DMS 273 treated with DMSO at 0.1 percent for 48 hours (cell line): ENCODE measurements at regions not wholly inside any gene's neighbourhood (a gene's known extent, or its start where the extent isn't known, plus 50 kb on each side); places are given as distances from the start of the nearest gene placed in this dataset.

Source experiments
- DNase-seq: peaks from one replicate; lab custom pipeline; 2025; lab: John Stamatoyannopoulos, UW

DNA sequence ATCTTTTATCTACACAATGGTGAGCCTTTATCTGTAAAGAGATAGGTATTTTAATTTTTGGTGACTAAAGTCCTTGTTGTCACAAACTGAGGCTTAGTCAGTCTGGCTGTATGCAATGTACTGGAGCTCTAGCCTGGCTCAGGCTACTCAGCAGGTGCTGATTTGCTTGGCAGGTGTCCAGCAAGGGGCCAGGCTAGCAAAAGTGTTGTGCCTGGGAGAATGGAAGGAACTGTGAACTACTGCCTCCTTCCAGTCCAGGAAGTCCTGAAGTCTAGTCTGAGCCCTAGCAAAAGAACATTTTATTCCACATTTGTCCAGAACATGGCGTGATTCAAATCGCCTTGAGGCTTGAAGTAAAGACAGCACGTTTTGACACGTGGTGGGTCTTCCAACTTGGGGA is 260.5 kb downstream of the CCDC85A start:
- DNase-seq, result no peak

DNA sequence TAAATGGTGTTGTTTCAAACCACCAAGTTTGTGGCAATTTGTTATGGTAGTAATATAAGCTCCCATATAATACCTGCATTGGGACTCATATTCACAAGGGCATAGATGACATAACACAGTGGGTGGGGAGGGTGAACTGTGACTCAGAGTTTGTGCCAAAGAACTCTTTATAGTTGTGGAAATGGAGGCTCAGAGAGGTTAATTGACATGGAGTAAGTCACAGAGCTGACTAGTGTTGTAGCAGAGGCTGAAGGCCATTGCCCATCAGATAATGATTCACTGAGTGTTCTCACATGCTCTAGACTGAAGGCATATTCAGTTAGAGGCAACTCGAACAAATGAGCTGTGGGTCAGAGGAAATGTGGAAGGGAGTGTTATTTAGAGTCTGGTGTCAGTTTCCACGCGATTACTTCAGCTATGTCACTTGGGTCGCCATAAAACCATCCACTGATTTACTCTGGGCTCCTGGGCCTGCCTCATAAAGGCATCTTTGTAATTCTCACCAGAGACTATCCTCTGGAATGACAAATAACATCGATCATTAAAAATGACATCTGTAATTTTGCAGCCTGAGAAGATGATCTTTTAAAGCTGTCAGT is 264.7 kb downstream of the CCDC85A start:
- no peak for DNase-seq

DNA sequence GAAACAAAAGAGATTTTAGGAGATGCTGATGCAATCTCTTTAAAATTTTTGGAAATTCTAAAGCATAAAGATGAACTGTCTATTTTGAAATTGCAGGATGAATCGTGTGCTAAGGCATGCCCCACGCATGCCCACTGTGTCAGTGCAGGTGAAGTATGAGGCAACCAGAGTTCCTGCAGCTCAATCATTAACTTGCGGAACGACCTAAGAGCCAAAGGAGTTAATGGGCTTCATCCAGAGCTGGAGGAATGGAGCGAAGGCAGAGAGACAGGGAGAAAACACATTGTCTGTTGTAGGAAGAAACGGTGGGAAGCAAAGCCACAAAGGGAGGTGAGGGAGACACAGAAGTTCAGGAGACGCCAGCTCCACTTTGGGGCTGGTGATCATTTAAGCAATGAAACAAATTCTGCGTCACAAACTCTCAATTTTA is 265.2 kb downstream of the CCDC85A start:
- DNase-seq, result no peak

DNA sequence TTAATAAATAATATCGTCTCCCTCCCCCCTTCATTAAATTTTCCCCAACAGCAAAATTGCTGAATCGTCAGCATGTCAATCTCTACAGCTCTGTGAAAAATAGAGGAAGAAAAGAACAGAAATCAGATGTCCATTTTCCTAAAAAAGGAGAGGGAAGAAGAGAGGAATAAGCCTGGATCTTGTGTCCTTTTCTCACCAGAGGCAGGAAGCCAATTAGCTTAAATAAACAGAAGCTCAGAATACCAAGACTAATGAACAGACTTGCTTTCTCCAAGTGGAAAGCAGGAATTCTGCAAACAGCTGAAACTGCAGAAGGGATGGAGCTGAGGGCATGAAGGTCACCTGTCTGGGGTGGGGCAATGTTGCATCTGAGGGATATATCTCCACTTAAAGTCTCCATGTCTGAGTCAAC is 265.7 kb downstream of the CCDC85A start:
- no peak for DNase-seq

DNA sequence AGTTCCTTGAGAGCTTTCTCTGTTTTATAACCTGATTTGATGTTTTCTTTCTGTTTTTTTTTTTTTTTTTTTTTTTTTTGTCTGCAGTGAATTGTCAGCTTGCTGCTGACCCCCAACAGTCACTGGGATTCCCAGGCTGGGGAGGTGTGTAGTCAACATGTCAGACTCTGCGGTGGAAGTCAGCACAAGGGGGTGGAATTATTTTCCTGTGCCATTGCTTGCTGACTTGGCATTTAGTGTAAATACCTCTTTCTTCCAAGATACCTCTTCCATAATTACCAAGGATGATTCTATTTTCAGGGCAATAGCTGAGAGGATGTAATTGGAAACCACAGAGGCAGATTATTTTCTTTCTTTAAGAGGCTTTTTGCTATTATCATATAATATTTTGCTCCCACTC is 266.3 kb downstream of the CCDC85A start:
- DNase-seq, result no peak

DNA sequence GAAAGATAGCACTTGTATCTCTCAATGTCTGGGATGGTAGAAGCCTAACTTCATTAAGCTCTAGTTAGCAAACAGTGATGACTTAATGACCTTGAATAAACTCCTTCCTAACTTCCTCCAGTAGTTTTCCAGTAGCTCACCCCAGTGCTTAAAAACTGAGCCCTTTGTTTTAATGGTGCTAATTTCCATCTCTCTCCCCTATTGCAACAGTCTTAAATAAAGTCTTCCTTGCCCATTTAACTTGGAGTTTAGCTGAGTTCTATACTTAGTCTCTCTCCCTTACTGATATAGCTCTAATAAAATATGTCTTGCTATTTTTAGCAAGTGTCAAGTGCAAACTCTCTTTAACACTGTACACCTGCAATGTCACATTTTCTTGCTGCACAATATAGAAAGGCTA is 267.0 kb downstream of the CCDC85A start:
- no peak for DNase-seq

DNA sequence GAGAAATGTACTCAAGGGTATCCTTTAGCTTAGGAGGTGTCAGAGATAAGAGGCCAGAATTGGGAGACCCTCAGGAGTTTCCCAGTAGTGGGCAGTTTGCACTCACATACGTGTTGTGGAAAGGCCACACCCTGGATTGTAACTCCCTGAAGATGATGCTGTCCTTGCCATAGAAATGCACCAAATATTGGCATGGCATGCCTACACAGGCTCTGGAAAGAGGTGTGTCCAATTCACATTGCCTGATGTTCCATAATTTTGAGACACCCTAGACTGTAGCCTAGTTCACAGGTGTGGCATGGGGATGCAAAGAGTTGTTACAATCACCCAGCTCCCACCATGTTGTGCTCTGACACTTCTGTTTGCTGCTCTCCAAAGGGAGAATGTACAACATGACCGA is 271.9 kb downstream of the CCDC85A start:
- DNase-seq, result no peak

DNA sequence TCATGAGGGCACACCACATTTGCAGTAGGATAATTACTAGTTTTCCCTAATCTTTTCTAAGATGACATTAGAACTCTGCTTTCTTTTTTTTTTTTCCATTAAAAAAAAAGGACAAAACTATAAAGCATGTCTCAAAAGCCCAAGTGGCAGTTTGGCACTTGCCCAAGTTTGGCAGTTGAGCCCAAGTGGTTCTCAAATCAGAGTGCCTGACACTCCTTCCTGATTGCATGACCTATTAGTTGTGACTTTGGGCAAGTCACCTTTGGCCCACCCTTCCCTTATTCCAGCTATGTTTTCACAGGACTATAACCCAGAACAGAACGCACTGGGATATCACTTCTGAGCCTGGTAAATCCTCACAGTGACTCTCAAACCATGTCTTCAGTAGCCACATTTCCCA is 273.0 kb downstream of the CCDC85A start:
- no peak for DNase-seq

DNA sequence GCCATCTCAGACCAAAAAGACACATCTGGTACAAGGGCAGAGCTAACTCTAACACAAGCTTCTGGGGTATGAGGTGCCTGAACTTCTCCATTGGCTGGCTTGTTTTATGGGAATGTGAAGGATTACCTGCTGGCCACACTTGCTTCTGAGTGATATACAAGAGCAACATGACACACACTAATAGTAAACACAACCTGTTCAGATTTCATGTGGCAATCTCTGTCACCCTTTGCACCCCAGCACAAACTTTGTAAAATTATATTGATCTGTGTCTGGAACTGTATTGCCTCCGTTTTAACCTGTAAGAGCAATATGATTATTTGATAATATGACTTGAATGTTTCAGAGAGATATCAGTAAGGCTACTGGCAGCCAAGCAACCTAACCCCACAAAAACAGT is 276.7 kb downstream of the CCDC85A start:
- DNase-seq, result no peak

DNA sequence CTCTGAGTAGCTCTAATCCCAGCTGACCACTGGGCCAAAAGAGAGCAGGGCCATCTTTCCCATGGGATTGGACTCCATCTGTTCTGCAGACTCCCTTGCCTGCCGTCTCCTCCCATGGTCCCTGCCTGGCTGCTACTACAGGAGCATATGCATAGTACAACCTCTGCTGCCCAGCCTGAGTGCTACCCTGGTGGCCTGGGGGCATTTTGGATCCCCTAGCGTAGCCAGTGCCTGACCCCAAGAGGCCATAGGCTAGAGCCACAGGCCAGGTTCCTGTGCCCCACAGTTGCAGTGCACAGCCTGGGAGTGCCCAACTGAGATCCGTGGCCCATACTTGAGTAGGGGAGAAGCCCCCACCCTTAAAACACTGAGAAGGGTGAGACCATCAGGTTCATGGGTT is 280.3 kb downstream of the CCDC85A start:
- DNase-seq, result no peak

DNA sequence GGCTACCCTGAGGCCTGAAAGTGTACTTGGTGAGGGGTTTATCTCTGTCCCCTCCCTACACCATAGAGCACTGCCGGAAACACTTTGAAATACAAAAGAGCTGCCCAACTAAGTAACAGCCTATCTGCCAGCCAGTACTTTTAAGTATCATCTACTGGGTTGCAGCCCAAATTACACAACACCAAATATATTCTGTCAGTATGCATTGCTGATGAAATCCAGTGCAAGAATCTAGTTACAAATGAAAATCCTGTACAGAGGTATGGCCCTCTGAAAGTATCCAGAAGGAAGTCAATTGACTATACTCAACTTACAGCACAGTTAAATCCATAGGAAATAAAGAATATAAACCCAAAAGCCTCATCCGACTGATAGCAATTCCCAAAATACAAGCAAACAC is 280.8 kb downstream of the CCDC85A start:
- no peak for DNase-seq

DNA sequence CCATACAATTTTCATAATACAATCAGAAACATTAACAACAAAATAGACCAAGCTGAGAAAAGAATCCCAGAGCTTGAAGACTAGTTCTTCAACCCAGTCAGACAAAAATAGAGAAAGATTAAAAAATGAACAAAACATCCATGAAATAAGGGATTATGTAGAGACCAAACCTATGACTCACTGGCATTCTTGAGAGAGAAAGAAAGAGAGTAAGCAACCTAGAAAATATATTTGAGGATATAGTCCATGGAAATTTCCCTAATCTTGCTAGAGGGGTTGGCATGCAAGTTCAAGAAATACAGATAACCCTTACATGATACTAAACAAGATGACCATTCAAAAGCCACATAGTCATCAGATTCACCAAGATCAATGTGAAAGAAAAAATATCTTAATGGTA is 281.7 kb downstream of the CCDC85A start:
- no peak for DNase-seq

DNA sequence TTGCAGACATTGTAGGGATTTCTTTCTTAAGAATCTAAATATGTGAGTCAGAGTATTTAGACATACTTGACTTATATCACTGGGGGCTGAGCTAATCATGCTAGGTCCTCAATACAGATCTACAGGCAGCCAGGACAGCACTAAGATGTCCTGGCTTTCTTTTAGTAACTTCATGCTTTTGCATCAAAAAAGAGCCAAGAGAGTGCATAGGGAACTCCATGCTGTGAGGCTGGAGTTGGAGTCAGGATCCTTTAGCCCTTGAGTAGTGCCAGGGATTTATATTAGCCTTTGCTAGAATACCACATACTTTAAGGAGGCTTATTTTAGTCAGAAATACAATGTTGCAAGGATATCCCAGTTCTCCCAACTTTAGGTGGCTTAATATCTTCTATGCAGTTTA is 289.7 kb downstream of the CCDC85A start:
- DNase-seq, result no peak

DNA sequence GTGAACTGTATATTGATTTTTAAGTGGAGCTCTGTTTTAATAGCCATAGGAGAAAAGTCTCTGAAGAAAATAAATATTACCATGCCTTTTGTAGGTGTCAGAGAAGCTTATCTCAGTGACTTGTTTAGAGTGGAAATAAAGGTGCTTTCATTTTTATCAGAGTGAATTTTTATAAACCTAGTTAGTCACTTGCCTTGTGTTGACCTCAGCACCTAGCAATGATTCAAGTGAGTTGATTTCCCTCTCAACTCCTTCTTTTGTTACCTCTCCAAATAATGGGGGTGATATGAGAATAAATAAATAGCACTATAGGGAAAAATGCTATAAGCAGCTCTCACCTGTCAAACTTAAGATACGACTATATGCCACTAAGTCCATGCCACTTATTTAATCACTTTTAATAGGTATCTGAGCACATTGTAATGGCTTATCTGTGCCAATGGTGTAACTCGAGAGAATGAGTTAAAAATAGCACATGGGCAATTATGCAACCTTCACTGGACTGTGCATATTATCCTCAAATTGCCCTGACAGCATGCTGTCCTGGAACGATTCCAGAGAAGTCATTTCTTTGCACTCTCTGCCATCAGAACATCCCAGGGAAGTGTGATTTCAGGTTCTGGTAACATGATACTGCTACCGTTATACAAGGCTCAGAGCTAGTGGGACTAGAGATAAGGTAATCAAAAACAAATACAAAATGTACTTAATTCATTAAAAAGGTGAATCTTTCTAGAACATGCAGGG is 290.8 kb downstream of the CCDC85A start:
- DNase-seq, result peak; percentile 94

DNA sequence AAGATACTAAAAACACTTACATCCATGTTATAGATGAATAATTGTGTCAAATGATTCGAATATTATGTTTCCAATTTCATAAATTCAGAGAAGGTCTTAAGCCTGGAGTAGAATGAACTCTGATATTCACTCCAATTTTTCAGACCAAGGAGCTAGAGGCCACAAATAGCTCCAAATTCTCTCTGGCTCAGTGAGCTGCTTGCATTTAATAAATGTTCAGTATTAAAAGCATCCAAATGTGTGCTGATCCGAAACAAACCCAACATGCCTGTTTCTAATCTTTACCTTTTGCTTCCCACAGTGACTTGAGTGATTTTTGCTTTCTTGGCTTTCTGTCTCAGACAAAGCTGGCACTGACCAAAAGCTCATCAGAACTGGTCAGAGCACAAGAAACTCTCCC is 291.4 kb downstream of the CCDC85A start:
- no peak for DNase-seq

DNA sequence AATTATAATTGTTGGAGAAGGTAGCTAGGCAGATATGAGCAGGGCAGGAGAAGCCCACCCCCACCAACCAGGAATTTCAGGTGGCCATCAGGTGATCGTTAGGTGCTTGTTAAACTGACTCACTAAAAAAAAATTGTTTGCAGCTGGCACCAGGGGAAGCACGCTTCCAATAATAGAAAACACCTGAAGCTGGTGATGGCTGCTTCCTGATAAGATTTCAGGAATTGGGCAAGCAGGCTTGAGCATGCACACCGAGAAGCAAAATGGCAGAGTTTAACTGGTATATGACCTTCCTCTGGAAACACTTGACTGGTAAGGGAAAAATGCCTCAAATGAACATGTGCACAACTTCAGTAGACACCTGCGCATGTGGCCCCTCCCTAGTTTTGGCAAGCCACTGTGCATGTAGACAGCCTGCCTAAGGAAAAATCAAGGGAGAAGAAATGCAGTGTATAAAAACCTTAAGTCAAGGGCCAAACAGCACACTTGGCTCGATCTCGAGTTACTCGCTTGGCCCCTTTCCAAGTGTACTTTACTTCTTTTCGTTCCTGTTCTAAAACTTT is 292.8 kb downstream of the CCDC85A start:
- no peak for DNase-seq

DNA sequence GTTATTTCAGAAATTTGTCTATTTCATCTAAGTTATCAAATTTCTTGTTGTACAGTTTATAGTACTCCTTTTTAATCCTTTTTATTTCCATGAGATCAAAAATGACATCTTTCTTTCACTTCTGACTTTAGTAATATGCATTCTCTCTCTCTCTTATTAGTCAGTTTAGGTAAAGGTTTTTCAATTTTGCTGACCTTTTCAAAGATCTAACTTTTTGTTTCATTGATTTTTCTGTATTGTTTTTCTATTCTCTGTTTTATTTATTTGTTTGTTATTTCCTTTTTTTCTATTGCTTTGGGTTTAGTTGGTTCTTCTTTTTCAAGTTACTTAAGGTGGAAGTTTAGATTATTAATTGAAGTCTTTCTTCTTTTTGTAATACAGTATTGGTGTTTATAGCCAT is 294.2 kb downstream of the CCDC85A start:
- DNase-seq, result no peak

DNA sequence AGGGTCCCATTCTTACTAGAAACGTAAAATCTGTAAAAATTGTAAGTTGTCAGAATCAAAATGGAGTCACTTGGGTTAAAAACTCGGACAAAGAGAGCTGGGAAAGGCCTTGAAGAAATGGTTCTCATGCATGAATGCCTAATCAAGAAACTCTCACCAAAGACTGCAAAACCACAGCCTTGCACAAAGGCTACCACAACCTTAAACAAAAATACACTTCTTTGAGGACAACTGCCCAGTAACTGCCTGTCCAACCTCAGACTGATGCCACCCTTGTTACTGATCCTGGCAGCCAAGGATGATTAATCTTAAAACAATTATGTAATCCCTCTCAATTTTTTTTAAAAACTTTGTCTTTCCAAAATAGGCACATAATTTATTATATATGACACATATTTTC is 299.3 kb downstream of the CCDC85A start:
- no peak for DNase-seq

DNA sequence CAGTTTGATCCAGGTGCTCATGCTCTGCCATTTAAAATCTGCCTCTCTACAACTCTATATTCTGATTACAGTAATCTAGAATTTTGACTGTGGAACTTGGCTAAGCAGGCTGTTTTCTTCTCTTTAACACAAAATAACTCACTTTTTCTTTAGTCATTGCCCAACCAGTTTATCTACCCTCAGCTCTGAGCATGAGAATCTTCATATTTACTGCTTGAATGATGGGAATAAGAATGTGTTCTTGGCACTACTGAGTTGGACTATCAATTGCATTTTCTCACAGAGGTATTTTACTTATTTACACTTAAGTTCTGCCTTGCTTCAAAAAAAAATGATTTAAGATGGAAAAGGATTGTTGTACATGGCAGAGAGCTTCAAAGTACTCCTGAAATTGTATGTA is 301.1 kb downstream of the CCDC85A start:
- DNase-seq, result no peak

DNA sequence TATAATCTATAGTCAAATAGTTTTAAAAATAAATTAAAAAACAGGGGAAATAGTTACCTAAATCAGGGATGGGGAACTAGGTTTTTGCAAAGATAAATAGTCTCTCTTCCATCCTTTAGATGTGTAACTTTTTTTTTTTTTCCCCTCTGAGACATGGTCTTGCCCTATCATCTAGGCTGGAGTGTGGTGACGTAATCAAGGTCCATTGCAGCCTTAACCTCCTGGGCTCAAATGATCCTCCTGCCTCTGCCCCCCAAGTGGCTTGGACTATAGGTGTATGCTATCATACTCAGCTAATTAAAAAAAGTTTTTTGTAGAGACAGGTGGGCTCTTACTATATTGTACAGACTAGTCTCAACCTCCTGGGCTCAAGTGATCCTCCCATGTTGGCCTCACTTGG is 316.5 kb downstream of the CCDC85A start:
- no peak for DNase-seq

DNA sequence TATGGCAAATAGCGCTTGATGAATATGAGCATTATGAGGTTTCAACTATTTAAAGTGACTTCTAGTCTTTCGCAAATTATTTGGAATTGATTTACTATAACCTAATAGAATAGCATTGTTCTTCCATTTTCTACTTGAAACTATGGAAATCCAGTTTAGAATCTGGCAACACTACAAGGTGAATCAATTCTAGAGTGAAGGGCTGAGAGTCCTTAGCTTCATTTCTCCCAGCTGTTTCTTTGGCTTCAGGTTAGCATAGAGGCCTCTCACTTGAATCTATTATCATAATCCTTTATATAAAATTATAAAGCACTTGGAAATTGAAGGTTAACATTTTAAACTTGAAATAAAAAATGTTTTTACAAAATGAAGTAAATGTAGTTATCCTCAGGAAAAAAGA is 318.8 kb downstream of the CCDC85A start:
- DNase-seq, result no peak

DNA sequence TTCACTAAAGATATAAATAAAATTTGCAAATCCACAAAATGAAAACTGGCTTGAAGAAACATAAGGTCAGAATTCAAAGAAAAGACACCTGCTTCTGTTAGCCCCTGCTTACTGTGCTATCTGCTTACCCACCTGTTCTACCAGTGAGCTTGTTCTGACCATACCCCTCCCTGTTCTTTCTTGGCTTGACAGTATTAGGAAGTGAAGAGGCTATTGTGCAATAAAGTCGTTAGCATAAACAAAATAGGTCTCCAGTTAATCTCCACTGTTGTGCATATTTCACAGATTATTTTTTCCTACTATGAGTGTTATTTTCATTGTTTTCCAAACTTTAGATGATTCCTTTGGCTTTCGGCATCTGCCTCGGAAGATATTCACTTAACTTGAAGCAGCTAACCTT is 322.1 kb downstream of the CCDC85A start:
- DNase-seq, result no peak

DNA sequence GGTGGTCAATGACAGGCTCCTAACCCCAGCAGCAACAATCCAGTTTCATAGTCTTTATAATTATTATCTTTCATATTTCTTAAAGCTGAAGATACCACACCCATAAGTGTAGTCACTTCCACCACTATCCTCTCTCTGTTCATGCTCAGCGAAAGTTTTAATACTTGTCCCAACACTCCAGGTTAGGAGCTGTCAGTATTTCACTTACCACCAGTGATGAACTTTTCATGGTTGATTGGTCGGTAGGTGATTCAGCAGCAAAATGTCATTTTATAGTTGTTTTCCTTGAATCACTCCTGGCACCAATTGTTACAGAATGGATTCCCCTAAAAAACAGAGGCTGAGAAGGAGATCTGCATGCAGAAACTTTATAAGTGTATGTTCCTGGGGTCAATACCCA is 324.9 kb downstream of the CCDC85A start:
- no peak for DNase-seq

DNA sequence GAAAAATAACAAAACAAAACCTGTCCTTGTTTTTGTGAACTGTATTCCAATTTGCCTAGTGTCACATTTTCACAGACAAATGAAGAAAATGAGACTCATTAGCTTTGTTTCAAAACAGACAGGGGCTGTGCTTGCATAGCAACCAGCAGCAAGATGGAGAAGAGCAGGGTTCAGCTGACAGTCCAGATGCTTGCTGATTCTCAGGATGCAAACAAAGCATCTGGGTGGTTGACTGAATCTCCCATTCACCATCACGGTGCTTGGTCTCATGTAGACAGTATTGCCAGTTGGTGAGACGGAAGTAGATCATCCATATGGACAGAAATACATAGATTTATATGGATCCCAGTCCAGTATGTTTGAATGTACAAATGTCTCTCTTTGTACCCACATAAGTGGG is 326.8 kb downstream of the CCDC85A start:
- DNase-seq, result no peak
